IgD-negative memory B cell (primary cell): ENCODE measurements at regions not wholly inside any gene's neighbourhood (a gene's known extent, or its start where the extent isn't known, plus 50 kb on each side); places are given as distances from the start of the nearest gene placed in this dataset.

Experiments used
- H3K27ac Mint-ChIP-seq, 3 donors: one replicate each; pipeline ENCODE4 v1.8.0; 2020 to 2022; ENCODE audit warnings: mild to moderate bottlenecking in 3 of 3, mixed read lengths in 3 of 3, moderate library complexity in 1 of 3
- H3K27me3 Mint-ChIP-seq: one replicate; pipeline ENCODE4 v1.8.0; 2021; ENCODE audit warnings: mixed read lengths
- H3K36me3 Mint-ChIP-seq: one replicate; pipeline ENCODE4 v1.8.0; 2020; ENCODE audit warnings: mild to moderate bottlenecking, mixed read lengths
- H3K4me1 Mint-ChIP-seq, 3 donors: one replicate each; pipeline ENCODE4 v1.8.0; 2020 to 2022; ENCODE audit warnings: mixed read lengths in 3 of 3, mild to moderate bottlenecking in 1 of 3
- H3K4me3 Mint-ChIP-seq, 4 donors: one replicate each; pipeline ENCODE4 v1.8.0; 2020 to 2022; ENCODE audit warnings: mild to moderate bottlenecking in 4 of 4, mixed read lengths in 4 of 4, moderate library complexity in 3 of 4
- H3K9me3 Mint-ChIP-seq, 3 donors: one replicate each; pipeline ENCODE4 v1.8.0; 2020 to 2021; ENCODE audit warnings: mixed read lengths in 3 of 3, mild to moderate bottlenecking in 1 of 3

GRCh38 chr2:239619369-239619768 lies 218.5 kb upstream of the HDAC4 start:
- peaks cover 0 to 2% (median 0%) of the 10 kb centered on the region in 3 donors for H3K4me1 Mint-ChIP-seq
- H3K4me3 Mint-ChIP-seq = no peak overlapping the region

GRCh38 chr2:239616729-239617128 lies 215.9 kb upstream of the HDAC4 start:
- Mint-ChIP-seq H3K27ac (no peak overlapping the region), H3K4me3 (no peak overlapping the region), H3K27me3 (no peaks in the 10 kb centered on the region), H3K36me3 (peaks cover 5% of the 10 kb centered on the region), H3K4me1 (no peaks in the 10 kb centered on the region), H3K9me3 (peaks cover 2 to 22% (median 9%) of the 10 kb centered on the region in 3 donors)

More at GRCh38 chr2:239619369-239619768, 218.5 kb upstream of the HDAC4 start:
- Mint-ChIP-seq H3K36me3 (peaks cover 5% of the 10 kb centered on the region), H3K27ac (no peak overlapping the region), H3K9me3 (peaks cover 2 to 22% (median 9%) of the 10 kb centered on the region in 3 donors), H3K27me3 (no peaks in the 10 kb centered on the region)

- H3K36me3 Mint-ChIP-seq = no peaks in the 10 kb centered on the region
- no peak overlapping the region for H3K27ac Mint-ChIP-seq
- H3K9me3 Mint-ChIP-seq = peaks cover 0 to 4% (median 2%) of the 10 kb centered on the region in 3 donors
- H3K27me3 Mint-ChIP-seq = peaks cover 1% of the 10 kb centered on the region
- no peak overlapping the region for H3K4me3 Mint-ChIP-seq
- no peaks in the 10 kb centered on the region for H3K4me1 Mint-ChIP-seq
Measured at GRCh38 chr2:239612133-239612532, 211.3 kb upstream of the HDAC4 start.

GRCh38 chr2:239611222-239611795 lies 210.5 kb upstream of the HDAC4 start:
- Mint-ChIP-seq H3K4me3 (no peak overlapping the region), H3K4me1 (no peaks in the 10 kb centered on the region), H3K27ac (no peak overlapping the region), H3K9me3 (peaks cover 0 to 3% (median 0%) of the 10 kb centered on the region in 3 donors), H3K27me3 (peaks cover 1% of the 10 kb centered on the region), H3K36me3 (no peaks in the 10 kb centered on the region)

- H3K4me3 Mint-ChIP-seq = no peak overlapping the region
- no peak overlapping the region for H3K27ac Mint-ChIP-seq
- peaks cover 0 to 3% (median 0%) of the 10 kb centered on the region in 3 donors for H3K9me3 Mint-ChIP-seq
- no peaks in the 10 kb centered on the region for H3K4me1 Mint-ChIP-seq
- peaks cover 1% of the 10 kb centered on the region for H3K27me3 Mint-ChIP-seq
- H3K36me3 Mint-ChIP-seq = no peaks in the 10 kb centered on the region
Measured at GRCh38 chr2:239610457-239611221, 209.8 kb upstream of the HDAC4 start.

- no peaks in the 10 kb centered on the region for H3K36me3 Mint-ChIP-seq
- no peak overlapping the region for H3K4me3 Mint-ChIP-seq
- peaks cover 0 to 3% (median 0%) of the 10 kb centered on the region in 3 donors for H3K9me3 Mint-ChIP-seq
- H3K4me1 Mint-ChIP-seq = no peaks in the 10 kb centered on the region
- H3K27me3 Mint-ChIP-seq = peaks cover 1% of the 10 kb centered on the region
- peak overlapping the region in 1 of 3 donors; percentile 19 for H3K27ac Mint-ChIP-seq
Measured at GRCh38 chr2:239609607-239610310, 208.9 kb upstream of the HDAC4 start.

- Mint-ChIP-seq H3K27me3 (peaks cover 1% of the 10 kb centered on the region), H3K4me3 (no peak overlapping the region), H3K27ac (peak overlapping the region in 2 of 3 donors; percentile 19 to 57), H3K4me1 (no peaks in the 10 kb centered on the region), H3K36me3 (no peaks in the 10 kb centered on the region), H3K9me3 (peaks cover 0 to 3% (median 2%) of the 10 kb centered on the region in 3 donors)
Measured at GRCh38 chr2:239609162-239609561, 208.3 kb upstream of the HDAC4 start.

- Mint-ChIP-seq H3K27me3 (peaks cover 1% of the 10 kb centered on the region), H3K36me3 (no peaks in the 10 kb centered on the region), H3K9me3 (peaks cover 0 to 6% (median 5%) of the 10 kb centered on the region in 3 donors), H3K4me1 (no peaks in the 10 kb centered on the region), H3K4me3 (no peak overlapping the region), H3K27ac (peak overlapping the region in 1 of 3 donors; percentile 57)
Measured at GRCh38 chr2:239608723-239609122, 207.9 kb upstream of the HDAC4 start.

GRCh38 chr2:239608260-239608659 lies 207.4 kb upstream of the HDAC4 start:
- H3K4me1 Mint-ChIP-seq = no peaks in the 10 kb centered on the region
- no peak overlapping the region for H3K27ac Mint-ChIP-seq
- peaks cover 1% of the 10 kb centered on the region for H3K27me3 Mint-ChIP-seq
- H3K9me3 Mint-ChIP-seq = peaks cover 0 to 6% (median 5%) of the 10 kb centered on the region in 3 donors
- no peaks in the 10 kb centered on the region for H3K36me3 Mint-ChIP-seq
- H3K4me3 Mint-ChIP-seq = no peak overlapping the region

- H3K4me1 Mint-ChIP-seq = no peaks in the 10 kb centered on the region
- peaks cover 1% of the 10 kb centered on the region for H3K27me3 Mint-ChIP-seq
- H3K27ac Mint-ChIP-seq = peak overlapping the region in 1 of 3 donors; percentile 59
- H3K9me3 Mint-ChIP-seq = peaks cover 0 to 6% (median 5%) of the 10 kb centered on the region in 3 donors
- no peak overlapping the region for H3K4me3 Mint-ChIP-seq
- no peaks in the 10 kb centered on the region for H3K36me3 Mint-ChIP-seq
Measured at GRCh38 chr2:239607517-239608191, 206.8 kb upstream of the HDAC4 start.

- H3K4me1 Mint-ChIP-seq = no peaks in the 10 kb centered on the region
- no peaks in the 10 kb centered on the region for H3K36me3 Mint-ChIP-seq
- peak overlapping the region in 1 of 3 donors; percentile 59 for H3K27ac Mint-ChIP-seq
- no peak overlapping the region for H3K4me3 Mint-ChIP-seq
- peaks cover 0 to 6% (median 5%) of the 10 kb centered on the region in 3 donors for H3K9me3 Mint-ChIP-seq
- H3K27me3 Mint-ChIP-seq = peaks cover 3% of the 10 kb centered on the region
Measured at GRCh38 chr2:239606741-239607516, 206.1 kb upstream of the HDAC4 start.

GRCh38 chr2:239605976-239606375 lies 205.2 kb upstream of the HDAC4 start:
- Mint-ChIP-seq H3K4me1 (no peaks in the 10 kb centered on the region), H3K4me3 (no peak overlapping the region), H3K27ac (peak overlapping the region in 1 of 3 donors; percentile 2), H3K9me3 (peaks cover 0 to 6% (median 5%) of the 10 kb centered on the region in 3 donors), H3K36me3 (no peaks in the 10 kb centered on the region), H3K27me3 (peaks cover 3% of the 10 kb centered on the region)

GRCh38 chr2:239605409-239605808 lies 204.6 kb upstream of the HDAC4 start:
- no peaks in the 10 kb centered on the region for H3K36me3 Mint-ChIP-seq
- H3K27ac Mint-ChIP-seq = peak overlapping the region in 1 of 3 donors; percentile 2
- peaks cover 4% of the 10 kb centered on the region for H3K27me3 Mint-ChIP-seq
- H3K4me1 Mint-ChIP-seq = no peaks in the 10 kb centered on the region
- H3K9me3 Mint-ChIP-seq = peaks cover 0 to 6% (median 5%) of the 10 kb centered on the region in 3 donors
- no peak overlapping the region for H3K4me3 Mint-ChIP-seq

- H3K27ac Mint-ChIP-seq = no peak overlapping the region
- H3K27me3 Mint-ChIP-seq = peaks cover 8% of the 10 kb centered on the region
- no peaks in the 10 kb centered on the region for H3K4me1 Mint-ChIP-seq
- no peaks in the 10 kb centered on the region for H3K36me3 Mint-ChIP-seq
- no peak overlapping the region for H3K4me3 Mint-ChIP-seq
- H3K9me3 Mint-ChIP-seq = peaks cover 0 to 6% (median 5%) of the 10 kb centered on the region in 3 donors
Measured at GRCh38 chr2:239604861-239605260, 204.0 kb upstream of the HDAC4 start.
